ENCODE measurements at regions not wholly inside any gene's neighbourhood (a gene's known extent, or its start where the extent isn't known, plus 50 kb on each side); places are given as distances from the start of the nearest gene placed in this dataset.

DNA sequence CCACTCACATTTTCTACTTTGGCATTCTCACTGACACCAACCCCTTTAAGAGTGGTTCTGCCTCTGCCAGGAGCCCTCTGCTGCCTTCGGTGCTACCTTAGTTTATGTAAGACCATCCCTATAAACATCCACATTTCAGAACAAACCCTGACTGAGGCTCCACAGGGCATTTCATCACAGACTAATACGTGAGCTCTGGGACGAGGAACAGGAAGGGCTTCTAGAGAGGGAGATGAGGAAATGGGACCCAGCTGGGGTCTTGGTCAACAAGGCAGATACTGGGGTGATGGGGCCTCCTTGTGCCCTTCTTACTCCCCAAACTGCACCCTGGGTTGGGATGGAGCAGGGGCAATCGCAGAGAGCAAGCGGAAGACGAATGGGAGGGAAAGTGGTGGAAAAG, 86.5 kb upstream of the FYN start:
- TF ChIP-seq TAF1 (IDR thresholded peaks at IDR 0.05; ENCODE audit: borderline replicate concordance, low read depth, low read length) (no peak), POLR2AphosphoS5 (IDR thresholded peaks at IDR 0.05; ENCODE audit: low read depth, low read length) (no peak), POLR2A (IDR thresholded peaks at IDR 0.05; ENCODE audit: low read depth, low read length) (no peak)
- FAIRE-seq (no peak), DNase-seq (ENCODE audit: insufficient read length) (no peak)

DNA sequence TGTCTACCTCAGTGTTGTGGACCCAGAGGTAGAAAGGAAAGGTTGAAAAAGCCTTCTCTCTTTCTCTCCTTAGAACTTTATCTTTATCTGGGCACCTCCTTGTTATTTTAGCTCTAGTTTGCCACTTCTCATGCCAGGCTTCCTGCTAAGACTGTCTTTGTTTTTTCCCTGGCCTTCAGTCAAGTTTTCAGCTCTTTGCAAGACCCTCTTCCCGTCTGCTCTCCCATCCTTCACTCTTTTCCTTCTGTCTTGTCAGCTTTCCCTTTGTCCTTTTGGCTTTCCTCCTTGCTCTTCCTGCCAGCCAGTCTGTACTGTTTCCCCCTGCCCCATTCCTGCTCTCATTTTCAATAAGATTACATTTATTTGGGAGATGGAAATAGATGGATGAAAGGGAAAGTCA, 86.8 kb upstream of the CCN6 start:
- TF ChIP-seq POLR2AphosphoS5 (IDR thresholded peaks at IDR 0.05; ENCODE audit: low read depth, low read length) (no peak), TAF1 (IDR thresholded peaks at IDR 0.05; ENCODE audit: borderline replicate concordance, low read depth, low read length) (no peak), POLR2A (IDR thresholded peaks at IDR 0.05; ENCODE audit: low read depth, low read length) (no peak)
- FAIRE-seq: no peak

DNA sequence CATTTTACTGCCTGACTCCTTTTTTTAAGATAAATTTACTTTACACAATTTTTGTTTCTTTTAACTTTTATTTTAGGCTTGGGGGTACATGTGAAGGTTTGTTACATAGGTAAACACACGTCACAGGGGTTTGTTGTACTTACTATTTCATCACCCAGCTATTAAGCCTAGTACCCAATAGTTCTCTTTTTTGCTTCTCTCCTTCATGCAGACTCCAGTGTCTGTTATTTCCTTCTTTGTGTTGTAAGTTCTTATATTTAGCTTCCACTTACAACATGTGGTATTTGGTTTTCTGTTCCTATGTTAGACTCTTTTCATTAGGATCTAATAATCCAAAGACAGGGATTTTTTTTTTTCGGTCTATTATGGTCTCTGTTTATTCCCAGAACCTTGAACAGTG, 83.5 kb upstream of the CCN6 start:
- DNase-seq (ENCODE audit: insufficient read length) (no peak), FAIRE-seq (no peak)
- TF ChIP-seq POLR2A (IDR thresholded peaks at IDR 0.05; ENCODE audit: low read depth, low read length) (no peak), POLR2AphosphoS5 (IDR thresholded peaks at IDR 0.05; ENCODE audit: low read depth, low read length) (no peak), TAF1 (IDR thresholded peaks at IDR 0.05; ENCODE audit: borderline replicate concordance, low read depth, low read length) (no peak)

More for the DNA sequence above, 86.8 kb upstream of the CCN6 start:
- no peak for DNase-seq (ENCODE audit: insufficient read length)

DNA sequence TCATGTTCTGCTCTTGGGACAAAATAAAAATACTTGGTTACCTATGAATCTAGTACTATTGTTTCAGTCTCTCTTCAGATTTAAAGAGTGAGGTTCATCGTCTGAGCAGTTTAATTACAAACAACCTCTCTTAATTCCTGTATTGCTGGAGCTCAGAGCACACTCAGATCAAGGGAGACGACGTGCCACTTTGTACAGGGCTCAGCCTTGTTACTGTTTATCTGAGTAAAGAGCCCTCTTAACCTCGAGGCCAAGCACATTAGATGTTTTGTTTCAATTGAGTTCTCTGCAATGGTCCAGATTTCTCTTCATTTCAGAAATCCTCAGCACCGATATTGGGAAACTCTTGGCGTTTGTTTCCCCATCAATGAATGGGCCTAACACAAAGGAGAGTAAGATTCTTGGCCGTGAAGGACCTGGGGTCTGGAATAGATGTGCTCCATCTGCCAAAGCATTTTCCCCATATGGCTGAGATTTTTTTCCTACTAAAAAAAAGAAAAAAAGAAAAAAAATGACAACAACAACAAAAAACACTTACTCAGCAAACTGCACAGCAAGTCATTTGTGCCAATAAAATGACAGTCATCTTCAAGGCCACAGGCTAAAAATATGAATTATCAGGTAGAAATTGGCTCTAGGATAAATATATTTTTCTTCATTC, 82.6 kb upstream of the CCN6 start:
- DNase-seq (ENCODE audit: insufficient read length) (no peak), FAIRE-seq (no peak)
- TF ChIP-seq POLR2A (IDR thresholded peaks at IDR 0.05; ENCODE audit: low read depth, low read length): no peak
- no peak for TF ChIP-seq POLR2AphosphoS5 (IDR thresholded peaks at IDR 0.05; ENCODE audit: low read depth, low read length)
- no peak for TF ChIP-seq TAF1 (IDR thresholded peaks at IDR 0.05; ENCODE audit: borderline replicate concordance, low read depth, low read length)

DNA sequence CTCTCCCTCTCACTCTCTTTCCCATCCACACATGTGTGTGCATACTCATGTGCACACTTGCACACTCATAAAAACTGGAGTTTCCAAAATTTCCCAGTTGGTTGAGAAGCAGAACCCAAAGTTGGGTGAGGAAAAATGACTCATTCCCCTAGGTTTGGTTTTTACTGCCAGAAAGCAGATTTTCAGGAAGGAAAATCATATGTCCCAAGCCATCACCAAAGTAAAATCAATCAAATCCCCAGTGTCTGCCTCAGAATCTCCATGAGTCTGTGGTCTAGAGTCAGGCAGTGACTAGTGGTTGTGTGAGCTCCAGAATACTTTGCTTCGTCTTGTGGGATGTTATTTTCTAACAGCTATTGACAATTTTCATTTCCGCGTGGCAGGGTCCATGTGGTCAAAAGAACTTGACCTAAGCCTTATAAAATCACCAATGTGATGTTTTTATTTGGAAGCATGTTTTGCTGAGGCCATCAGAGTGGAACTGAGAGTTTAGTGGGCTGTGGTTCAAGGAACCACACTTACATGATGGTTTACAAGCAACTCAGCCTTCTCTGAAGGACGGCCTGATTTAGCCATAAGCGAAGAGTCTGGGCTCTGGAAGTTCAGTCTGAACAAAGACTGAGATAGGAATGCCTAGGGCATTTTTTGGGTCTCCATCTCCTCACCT, 81.9 kb upstream of the CCN6 start:
- no peak for DNase-seq (ENCODE audit: insufficient read length)
- no peak for FAIRE-seq
- TF ChIP-seq POLR2A (IDR thresholded peaks at IDR 0.05; ENCODE audit: low read depth, low read length) (no peak), POLR2AphosphoS5 (IDR thresholded peaks at IDR 0.05; ENCODE audit: low read depth, low read length) (no peak), TAF1 (IDR thresholded peaks at IDR 0.05; ENCODE audit: borderline replicate concordance, low read depth, low read length) (no peak)

DNA sequence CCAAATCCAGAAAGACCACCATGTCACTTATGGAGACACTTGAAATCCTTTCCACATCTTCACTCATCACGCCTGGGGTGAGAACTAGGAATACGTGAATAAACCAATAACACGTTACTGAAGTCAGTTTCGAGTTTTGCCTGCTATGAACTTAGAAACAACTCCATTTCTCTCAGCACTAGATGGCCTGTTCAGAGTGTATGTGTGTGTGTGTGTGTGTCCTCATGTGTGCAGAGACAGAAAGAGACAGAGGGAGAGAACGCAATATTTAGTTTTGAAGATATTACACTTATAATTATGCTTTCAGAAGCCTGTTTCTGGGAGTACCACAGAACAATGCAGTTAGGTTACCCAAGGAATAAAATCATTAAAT, 81.2 kb upstream of the CCN6 start:
- FAIRE-seq: no peak
- DNase-seq (ENCODE audit: insufficient read length): no peak
- TF ChIP-seq POLR2AphosphoS5 (IDR thresholded peaks at IDR 0.05; ENCODE audit: low read depth, low read length): no peak
- no peak for TF ChIP-seq POLR2A (IDR thresholded peaks at IDR 0.05; ENCODE audit: low read depth, low read length)
- no peak for TF ChIP-seq TAF1 (IDR thresholded peaks at IDR 0.05; ENCODE audit: borderline replicate concordance, low read depth, low read length)

DNA sequence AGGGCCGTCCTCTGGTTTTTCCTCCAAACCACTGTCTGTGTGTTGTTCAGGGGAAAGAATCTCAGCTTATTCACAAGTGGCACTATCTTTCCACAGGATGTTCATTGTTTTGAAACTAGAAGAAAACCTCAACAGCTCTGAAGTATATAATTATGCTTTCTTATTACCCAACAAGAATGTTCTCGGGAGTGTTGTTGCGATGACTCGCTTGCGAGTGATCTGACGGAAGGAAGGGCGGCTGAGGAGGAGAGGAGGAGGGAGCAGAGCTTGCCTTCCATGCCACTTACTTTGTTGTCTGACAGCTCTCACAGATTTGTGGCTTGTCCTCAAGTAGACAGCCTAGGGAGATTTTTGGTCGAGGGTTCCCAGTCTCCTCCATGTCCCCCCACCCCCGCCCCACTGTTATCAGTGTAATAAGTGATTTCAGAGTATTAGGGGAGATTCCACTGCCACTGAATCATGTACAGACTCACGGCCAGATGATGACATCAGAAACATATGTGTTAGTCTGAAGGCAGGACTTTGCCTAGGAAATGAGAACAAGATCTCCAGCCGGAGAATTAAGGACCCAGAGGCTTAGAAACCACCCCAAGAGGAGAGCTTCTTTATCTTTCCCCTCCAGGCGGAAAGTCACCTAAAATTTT, 80.7 kb upstream of the CCN6 start:
- TF ChIP-seq TAF1 (IDR thresholded peaks at IDR 0.05; ENCODE audit: borderline replicate concordance, low read depth, low read length) (no peak), POLR2A (IDR thresholded peaks at IDR 0.05; ENCODE audit: low read depth, low read length) (no peak), POLR2AphosphoS5 (IDR thresholded peaks at IDR 0.05; ENCODE audit: low read depth, low read length) (no peak)
- no peak for DNase-seq (ENCODE audit: insufficient read length)
- FAIRE-seq: no peak

DNA sequence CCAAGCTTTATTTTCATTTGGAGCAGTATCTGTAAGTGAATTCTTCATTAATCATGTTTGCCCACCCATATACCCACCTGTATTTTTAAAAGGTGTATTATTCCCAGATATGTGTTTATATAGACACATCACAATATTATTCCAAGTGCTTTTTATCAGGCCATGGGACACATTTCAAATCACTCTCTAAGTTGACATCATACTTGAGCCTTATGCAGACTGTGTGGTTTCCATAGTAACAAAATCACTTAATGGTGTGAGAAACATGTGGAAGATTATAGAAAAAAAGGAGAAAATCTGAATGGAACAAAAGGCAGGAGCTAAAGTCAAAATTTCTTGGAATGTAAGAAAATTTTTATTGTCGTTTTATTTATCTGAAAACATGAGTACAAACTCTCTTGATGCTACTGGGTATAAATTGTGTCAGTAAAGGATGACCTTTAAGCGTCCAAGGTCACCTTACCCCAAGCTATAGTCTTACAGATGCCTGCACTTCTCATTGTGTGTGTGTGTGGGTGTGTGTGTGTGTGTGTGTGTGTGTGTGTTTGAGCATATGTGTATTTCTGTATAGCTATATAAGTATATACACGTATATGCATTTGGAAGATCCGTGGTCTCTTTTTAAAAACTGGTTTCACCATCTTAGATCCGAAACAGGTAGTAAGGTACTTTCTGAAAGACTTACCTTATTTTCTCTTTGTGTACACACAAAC, 79.8 kb upstream of the CCN6 start:
- no peak for TF ChIP-seq POLR2A (IDR thresholded peaks at IDR 0.05; ENCODE audit: low read depth, low read length)
- TF ChIP-seq TAF1 (IDR thresholded peaks at IDR 0.05; ENCODE audit: borderline replicate concordance, low read depth, low read length): no peak
- no peak for TF ChIP-seq POLR2AphosphoS5 (IDR thresholded peaks at IDR 0.05; ENCODE audit: low read depth, low read length)
- FAIRE-seq (no peak), DNase-seq (ENCODE audit: insufficient read length) (no peak)

DNA sequence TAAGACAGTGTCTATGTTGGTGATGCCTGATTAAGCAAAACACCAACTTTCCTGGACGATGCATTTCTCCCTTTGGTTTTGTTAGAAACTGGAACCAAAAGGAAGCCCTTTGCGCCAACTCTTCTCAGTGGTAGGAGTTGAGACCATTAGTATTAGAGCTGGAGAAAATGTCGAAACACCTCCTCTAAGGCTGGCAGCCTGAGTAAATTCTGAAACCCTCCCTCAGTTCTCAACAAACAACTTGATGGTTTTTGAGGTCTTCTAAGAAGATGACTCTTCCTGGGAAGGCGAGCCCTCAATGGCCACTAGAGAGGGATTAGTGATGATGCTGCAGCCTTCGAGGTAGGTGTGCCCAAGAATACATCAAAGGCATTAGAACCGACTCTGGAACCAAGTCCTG, 78.4 kb upstream of the CCN6 start:
- FAIRE-seq (no peak), DNase-seq (ENCODE audit: insufficient read length) (no peak)
- no peak for TF ChIP-seq POLR2AphosphoS5 (IDR thresholded peaks at IDR 0.05; ENCODE audit: low read depth, low read length)
- TF ChIP-seq TAF1 (IDR thresholded peaks at IDR 0.05; ENCODE audit: borderline replicate concordance, low read depth, low read length): no peak
- TF ChIP-seq POLR2A (IDR thresholded peaks at IDR 0.05; ENCODE audit: low read depth, low read length): no peak

DNA sequence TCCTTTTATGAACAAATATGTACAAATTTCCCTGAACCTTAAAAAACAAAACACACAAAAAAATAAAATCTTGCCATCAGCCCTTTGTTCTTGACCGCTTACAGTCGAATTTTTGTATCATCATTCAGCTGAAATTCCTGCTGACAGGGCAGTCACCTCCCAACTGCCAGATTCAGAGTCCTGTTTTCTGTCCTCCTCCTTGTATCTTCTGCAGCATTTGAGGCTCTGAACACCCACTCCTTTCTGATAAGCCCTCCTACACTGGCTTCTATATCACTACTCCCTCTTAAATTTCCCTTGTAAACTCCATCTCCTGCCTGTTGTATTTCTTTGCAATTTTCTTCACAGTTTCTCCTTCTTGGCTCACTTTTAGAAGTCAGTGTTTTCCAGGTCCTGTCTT, 77.8 kb upstream of the CCN6 start:
- TF ChIP-seq POLR2AphosphoS5 (IDR thresholded peaks at IDR 0.05; ENCODE audit: low read depth, low read length): no peak
- TF ChIP-seq TAF1 (IDR thresholded peaks at IDR 0.05; ENCODE audit: borderline replicate concordance, low read depth, low read length): no peak
- TF ChIP-seq POLR2A (IDR thresholded peaks at IDR 0.05; ENCODE audit: low read depth, low read length): no peak
- FAIRE-seq (no peak), DNase-seq (ENCODE audit: insufficient read length) (no peak)

DNA sequence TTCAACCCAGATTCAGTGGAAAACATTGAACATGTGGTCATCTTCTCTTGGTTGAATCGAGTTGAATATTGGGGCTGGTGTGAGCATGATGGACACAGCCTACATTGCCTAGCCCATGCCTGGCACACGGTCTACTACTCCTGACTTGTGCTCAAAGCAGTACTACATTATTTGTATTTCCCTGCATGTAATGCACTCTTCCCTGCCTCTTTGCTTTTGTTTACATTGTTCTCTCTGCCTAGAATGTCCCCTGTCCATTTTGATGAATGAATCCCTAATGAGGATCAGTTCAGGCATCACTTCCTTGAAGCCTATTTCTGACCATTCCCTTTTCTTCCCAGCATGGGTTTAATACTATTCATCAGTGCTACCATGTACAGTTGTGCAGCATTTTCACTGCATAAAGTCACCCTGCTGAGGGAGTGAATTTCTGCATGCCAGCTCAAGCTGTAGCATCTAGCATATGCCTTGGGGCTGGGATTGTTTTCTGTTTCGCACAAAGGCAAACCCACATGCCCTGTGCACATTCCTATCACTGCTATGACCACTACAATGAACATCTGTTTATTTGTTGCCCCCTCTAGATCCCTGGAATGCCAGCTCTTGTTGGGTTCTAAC, 75.3 kb upstream of the CCN6 start:
- no peak for DNase-seq (ENCODE audit: insufficient read length)
- TF ChIP-seq TAF1 (IDR thresholded peaks at IDR 0.05; ENCODE audit: borderline replicate concordance, low read depth, low read length): no peak
- TF ChIP-seq POLR2AphosphoS5 (IDR thresholded peaks at IDR 0.05; ENCODE audit: low read depth, low read length): no peak
- TF ChIP-seq POLR2A (IDR thresholded peaks at IDR 0.05; ENCODE audit: low read depth, low read length): no peak
- no peak for FAIRE-seq

All from GM12892 (cell line).